ENCODE measurements at regions not wholly inside any gene's neighbourhood (a gene's known extent, or its start where the extent isn't known, plus 50 kb on each side); places are given as distances from the start of the nearest gene placed in this dataset.

- Mint-ChIP-seq H3K9me3 (no peaks in the 10 kb centered on the region), H3K27ac (no peak overlapping the region), H3K36me3 (no peaks in the 10 kb centered on the region)
- DNase-seq (ENCODE audit: low spot score in 2 of 2) (no peak), ATAC-seq (no peak)
These were observed 186.2 kb upstream of the PDE1C start for GRCh38 chr7:32256376-32256775.

GRCh38 chr7:32255036-32255435, 184.8 kb upstream of the PDE1C start:
- H3K27ac Mint-ChIP-seq, result no peak overlapping the region
- no peak for ATAC-seq
- DNase-seq (ENCODE audit: low spot score in 2 of 2), result no peak
- no peaks in the 10 kb centered on the region for H3K9me3 Mint-ChIP-seq
- no peaks in the 10 kb centered on the region for H3K36me3 Mint-ChIP-seq

- DNase-seq (ENCODE audit: low spot score in 2 of 2) (no peak), ATAC-seq (no peak)
- Mint-ChIP-seq H3K36me3 (no peaks in the 10 kb centered on the region), H3K27ac (no peak overlapping the region), H3K9me3 (no peaks in the 10 kb centered on the region)
These were observed 183.1 kb upstream of the PDE1C start for GRCh38 chr7:32253299-32253698.

- DNase-seq (ENCODE audit: low spot score in 2 of 2) (no peak), ATAC-seq (no peak)
- no peak overlapping the region for H3K27ac Mint-ChIP-seq
- H3K9me3 Mint-ChIP-seq, result no peaks in the 10 kb centered on the region
- H3K36me3 Mint-ChIP-seq, result no peaks in the 10 kb centered on the region
These were observed 181.5 kb upstream of the PDE1C start for GRCh38 chr7:32251659-32252058.

GRCh38 chr7:32250471-32251260, 180.5 kb upstream of the PDE1C start:
- H3K27ac Mint-ChIP-seq, result no peak overlapping the region
- DNase-seq (ENCODE audit: low spot score in 2 of 2), result no peak
- no peaks in the 10 kb centered on the region for H3K9me3 Mint-ChIP-seq
- ATAC-seq, result no peak
- no peaks in the 10 kb centered on the region for H3K36me3 Mint-ChIP-seq

- DNase-seq (ENCODE audit: low spot score in 2 of 2) (no peak), ATAC-seq (no peak)
- no peaks in the 10 kb centered on the region for H3K9me3 Mint-ChIP-seq
- no peak overlapping the region for H3K27ac Mint-ChIP-seq
- no peaks in the 10 kb centered on the region for H3K36me3 Mint-ChIP-seq
These were observed 179.8 kb upstream of the PDE1C start for GRCh38 chr7:32250003-32250402.

GRCh38 chr7:32248522-32248921, 178.3 kb upstream of the PDE1C start:
- no peak overlapping the region for H3K27ac Mint-ChIP-seq
- no peak for DNase-seq (ENCODE audit: low spot score in 2 of 2)
- no peak for ATAC-seq
- no peaks in the 10 kb centered on the region for H3K36me3 Mint-ChIP-seq
- H3K9me3 Mint-ChIP-seq, result no peaks in the 10 kb centered on the region

GRCh38 chr7:32244806-32245345, 174.7 kb upstream of the PDE1C start:
- Mint-ChIP-seq H3K27ac (no peak overlapping the region), H3K36me3 (no peaks in the 10 kb centered on the region), H3K9me3 (no peaks in the 10 kb centered on the region)
- no peak for DNase-seq (ENCODE audit: low spot score in 2 of 2)
- no peak for ATAC-seq

- no peak for ATAC-seq
- Mint-ChIP-seq H3K9me3 (no peaks in the 10 kb centered on the region), H3K27ac (no peak overlapping the region), H3K36me3 (no peaks in the 10 kb centered on the region)
- DNase-seq (ENCODE audit: low spot score in 2 of 2), result no peak
These were observed 173.6 kb upstream of the PDE1C start for GRCh38 chr7:32243687-32244290.

GRCh38 chr7:32242436-32242835, 172.2 kb upstream of the PDE1C start:
- Mint-ChIP-seq H3K36me3 (no peaks in the 10 kb centered on the region), H3K27ac (no peak overlapping the region), H3K9me3 (no peaks in the 10 kb centered on the region)
- DNase-seq (ENCODE audit: low spot score in 2 of 2) (no peak), ATAC-seq (no peak)

GRCh38 chr7:32241636-32242035, 171.4 kb upstream of the PDE1C start:
- H3K27ac Mint-ChIP-seq, result no peak overlapping the region
- no peaks in the 10 kb centered on the region for H3K36me3 Mint-ChIP-seq
- no peaks in the 10 kb centered on the region for H3K9me3 Mint-ChIP-seq
- DNase-seq (ENCODE audit: low spot score in 2 of 2) (no peak), ATAC-seq (no peak)

GRCh38 chr7:32239764-32240163, 169.6 kb upstream of the PDE1C start:
- Mint-ChIP-seq H3K9me3 (peaks cover 3 to 4% of the 10 kb centered on the region in 2 donors), H3K27ac (no peak overlapping the region), H3K36me3 (no peaks in the 10 kb centered on the region)
- DNase-seq (ENCODE audit: low spot score in 2 of 2) (no peak), ATAC-seq (no peak)

- DNase-seq (ENCODE audit: low spot score in 2 of 2) (no peak), ATAC-seq (no peak)
- Mint-ChIP-seq H3K9me3 (peaks cover 4 to 8% of the 10 kb centered on the region in 2 donors), H3K36me3 (no peaks in the 10 kb centered on the region), H3K27ac (no peak overlapping the region)
These were observed 158.4 kb upstream of the PDE1C start for GRCh38 chr7:32228601-32229000.

- ATAC-seq (no peak), DNase-seq (ENCODE audit: low spot score in 2 of 2) (no peak)
- Mint-ChIP-seq H3K9me3 (peaks cover 4% of the 10 kb centered on the region in 2 donors), H3K27ac (no peak overlapping the region), H3K36me3 (no peaks in the 10 kb centered on the region)
These were observed 157.5 kb upstream of the PDE1C start for GRCh38 chr7:32227746-32228145.

- Mint-ChIP-seq H3K27ac (no peak overlapping the region), H3K9me3 (peaks cover 4% of the 10 kb centered on the region in 2 donors), H3K36me3 (no peaks in the 10 kb centered on the region)
- ATAC-seq (no peak), DNase-seq (ENCODE audit: low spot score in 2 of 2) (no peak)
These were observed 154.1 kb upstream of the PDE1C start for GRCh38 chr7:32224276-32224675.

- Mint-ChIP-seq H3K27ac (no peak overlapping the region), H3K36me3 (no peaks in the 10 kb centered on the region), H3K9me3 (peaks cover 4% of the 10 kb centered on the region in 2 donors)
- DNase-seq (ENCODE audit: low spot score in 2 of 2) (no peak), ATAC-seq (no peak)
These were observed 153.5 kb upstream of the PDE1C start for GRCh38 chr7:32223721-32224120.

GRCh38 chr7:32223071-32223650, 153.0 kb upstream of the PDE1C start:
- ATAC-seq, result no peak
- Mint-ChIP-seq H3K9me3 (peaks cover 4% of the 10 kb centered on the region in 2 donors), H3K27ac (no peak overlapping the region), H3K36me3 (no peaks in the 10 kb centered on the region)
- no peak for DNase-seq (ENCODE audit: low spot score in 2 of 2)
